D721Med (cell line): ENCODE measurements at regions not wholly inside any gene's neighbourhood (a gene's known extent, or its start where the extent isn't known, plus 50 kb on each side); places are given as distances from the start of the nearest gene placed in this dataset.

Experiments
- DNase-seq: peaks from one replicate; pipeline ENCODE4 v3.0.0; 2011; ENCODE audit warnings: low spot score; ENCODE audit not compliant: insufficient read length
- FAIRE-seq: peaks from 2 replicates; lab custom pipeline; 2011; peaks lifted over from hg19 to GRCh38; lab: Jason Lieb, UNC
- TF ChIP-seq, protein P1 (sequence below): IDR thresholded peaks from 2 replicates; pipeline ENCODE4 v1.5.1; 2012; ENCODE audit warnings: mild to moderate bottlenecking, control low read depth; ENCODE audit not compliant: insufficient read depth; ENCODE audit errors: missing control alignments

DNA sequence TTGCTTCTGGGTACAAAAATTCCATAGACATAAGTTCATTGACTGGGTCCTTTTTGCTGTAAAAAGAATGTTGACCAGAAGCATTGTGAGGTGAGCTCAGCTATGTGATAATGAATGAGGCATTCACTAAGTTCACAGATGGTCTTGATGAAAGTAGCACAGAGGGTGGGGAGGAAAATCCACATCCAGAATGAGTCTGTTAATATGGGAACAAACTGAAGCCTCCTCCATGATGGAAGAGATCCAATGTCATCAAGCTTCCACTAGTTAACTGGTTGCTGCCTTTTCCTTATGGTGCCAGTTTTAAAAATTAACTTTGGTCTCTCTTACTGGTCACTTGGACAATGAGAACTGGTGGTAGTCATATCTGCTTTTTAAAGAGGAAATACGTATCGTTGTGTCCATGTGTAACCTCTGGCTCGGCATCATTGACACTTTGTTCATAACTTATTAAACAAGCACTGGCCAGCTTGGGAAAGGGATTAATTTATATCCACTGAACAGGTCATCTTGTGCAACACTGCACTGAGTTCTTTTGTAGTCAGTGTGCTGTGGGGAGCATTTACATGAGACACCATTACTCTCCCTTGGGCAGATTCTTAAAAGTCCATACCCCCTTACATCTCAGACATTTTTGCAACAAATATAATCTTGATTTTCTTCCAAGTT is 88.6 kb downstream of the ADAMTS1 start:
- DNase-seq (no peak), FAIRE-seq (no peak)
- TF ChIP-seq, protein P1, sequence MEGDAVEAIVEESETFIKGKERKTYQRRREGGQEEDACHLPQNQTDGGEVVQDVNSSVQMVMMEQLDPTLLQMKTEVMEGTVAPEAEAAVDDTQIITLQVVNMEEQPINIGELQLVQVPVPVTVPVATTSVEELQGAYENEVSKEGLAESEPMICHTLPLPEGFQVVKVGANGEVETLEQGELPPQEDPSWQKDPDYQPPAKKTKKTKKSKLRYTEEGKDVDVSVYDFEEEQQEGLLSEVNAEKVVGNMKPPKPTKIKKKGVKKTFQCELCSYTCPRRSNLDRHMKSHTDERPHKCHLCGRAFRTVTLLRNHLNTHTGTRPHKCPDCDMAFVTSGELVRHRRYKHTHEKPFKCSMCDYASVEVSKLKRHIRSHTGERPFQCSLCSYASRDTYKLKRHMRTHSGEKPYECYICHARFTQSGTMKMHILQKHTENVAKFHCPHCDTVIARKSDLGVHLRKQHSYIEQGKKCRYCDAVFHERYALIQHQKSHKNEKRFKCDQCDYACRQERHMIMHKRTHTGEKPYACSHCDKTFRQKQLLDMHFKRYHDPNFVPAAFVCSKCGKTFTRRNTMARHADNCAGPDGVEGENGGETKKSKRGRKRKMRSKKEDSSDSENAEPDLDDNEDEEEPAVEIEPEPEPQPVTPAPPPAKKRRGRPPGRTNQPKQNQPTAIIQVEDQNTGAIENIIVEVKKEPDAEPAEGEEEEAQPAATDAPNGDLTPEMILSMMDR = no peak

DNA sequence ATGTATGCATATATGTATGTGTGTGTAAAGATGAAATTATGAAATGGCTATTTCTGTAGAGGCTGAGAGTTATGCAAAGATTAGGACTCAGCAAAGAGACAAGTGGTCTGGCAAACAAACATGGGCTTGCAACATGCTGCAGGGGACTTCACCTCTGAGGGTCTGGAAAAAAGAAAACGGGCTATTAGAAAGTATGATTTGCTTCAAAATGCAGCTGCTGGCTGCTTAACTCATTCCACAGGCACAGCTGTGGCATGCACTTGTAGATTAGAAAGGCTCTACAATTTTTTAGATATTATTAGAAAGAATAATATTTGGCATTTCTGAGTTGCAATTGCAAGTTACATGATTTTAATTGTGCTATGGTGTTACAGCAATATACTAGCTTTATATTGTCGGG is 90.4 kb downstream of the ADAMTS1 start:
- TF ChIP-seq, protein P1 = no peak
- no peak for FAIRE-seq

DNA sequence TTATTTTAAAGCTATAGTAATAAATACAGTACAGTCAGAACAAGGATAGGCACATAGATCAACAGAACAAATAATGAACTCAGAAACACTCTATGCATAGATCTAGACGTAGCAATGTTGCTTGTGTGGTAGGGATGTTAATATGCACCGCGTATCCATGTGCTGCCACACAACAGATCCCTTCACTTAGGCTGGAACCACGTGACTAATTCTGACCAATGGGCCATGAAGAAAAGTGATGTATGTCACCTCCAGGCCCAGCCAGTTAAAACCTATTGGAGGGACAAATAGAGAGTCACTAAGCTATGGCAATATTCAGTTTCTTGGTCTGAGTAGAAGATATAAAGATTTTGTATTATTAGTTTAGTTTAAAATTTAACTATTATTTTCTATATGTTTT is 91.4 kb downstream of the ADAMTS1 start:
- DNase-seq = no peak
- FAIRE-seq = no peak

More for the DNA sequence above, 90.4 kb downstream of the ADAMTS1 start:
- DNase-seq = no peak

DNA sequence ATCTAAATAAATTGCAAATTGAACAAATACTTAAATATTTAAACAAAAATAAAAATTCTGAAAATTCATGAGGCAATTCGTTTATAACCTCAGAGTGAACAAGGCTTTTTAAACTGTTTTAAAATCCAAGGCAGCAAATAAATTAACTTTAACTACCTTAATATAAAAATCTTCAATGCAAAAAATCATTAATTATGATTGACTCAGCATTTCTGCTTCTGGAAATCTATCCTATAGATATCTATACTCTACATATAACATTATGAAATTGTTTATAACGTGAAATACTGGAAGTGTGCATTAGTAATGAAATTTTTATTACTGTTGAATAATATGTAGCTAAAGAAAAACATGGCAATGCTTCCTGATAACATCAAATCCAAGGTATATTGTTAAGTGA is 92.4 kb downstream of the ADAMTS1 start:
- DNase-seq (no peak), FAIRE-seq (no peak)
- TF ChIP-seq, protein P1 = no peak

More for the DNA sequence above, 91.4 kb downstream of the ADAMTS1 start:
- TF ChIP-seq, protein P1 = no peak

DNA sequence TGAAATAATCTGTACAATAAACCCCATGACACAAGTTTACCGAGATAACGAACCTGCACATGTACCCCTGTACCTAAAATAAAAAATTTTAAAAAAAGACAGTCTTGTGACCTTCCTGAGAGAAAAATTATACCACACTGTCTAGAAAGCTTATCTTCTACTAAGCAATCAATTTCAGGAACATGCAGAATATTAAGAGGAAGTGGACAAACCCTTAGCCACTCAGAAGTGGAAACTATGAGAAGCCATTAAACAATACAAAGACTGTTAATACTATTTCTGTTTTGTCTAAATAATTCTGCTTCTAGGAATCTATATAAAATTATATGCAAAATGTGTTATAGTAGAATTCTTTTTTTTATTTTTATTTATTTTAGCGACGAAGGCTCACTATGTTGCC is 93.9 kb downstream of the ADAMTS1 start:
- TF ChIP-seq, protein P1 = no peak
- no peak for DNase-seq
- FAIRE-seq = no peak

DNA sequence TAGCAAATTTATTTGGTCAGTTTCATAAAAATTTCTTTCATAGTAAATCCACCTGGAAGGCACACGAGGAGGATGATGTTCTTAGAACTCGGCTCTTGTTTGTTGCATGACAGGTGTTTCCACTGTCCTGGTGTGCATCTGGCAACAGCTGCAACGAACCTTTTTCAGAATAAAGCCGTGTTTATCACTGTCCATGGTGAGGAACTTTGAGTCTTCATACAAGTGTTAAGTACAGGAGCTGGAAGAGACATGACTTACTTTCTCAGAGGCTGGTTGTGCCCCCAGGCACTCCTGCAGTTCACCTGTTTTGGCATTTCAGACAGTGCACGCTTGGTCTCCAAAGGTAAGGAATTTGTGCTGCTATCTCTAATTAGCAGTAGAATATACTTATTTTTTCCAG is 97.1 kb downstream of the ADAMTS1 start:
- DNase-seq (no peak), FAIRE-seq (no peak)
- TF ChIP-seq, protein P1 = no peak

DNA sequence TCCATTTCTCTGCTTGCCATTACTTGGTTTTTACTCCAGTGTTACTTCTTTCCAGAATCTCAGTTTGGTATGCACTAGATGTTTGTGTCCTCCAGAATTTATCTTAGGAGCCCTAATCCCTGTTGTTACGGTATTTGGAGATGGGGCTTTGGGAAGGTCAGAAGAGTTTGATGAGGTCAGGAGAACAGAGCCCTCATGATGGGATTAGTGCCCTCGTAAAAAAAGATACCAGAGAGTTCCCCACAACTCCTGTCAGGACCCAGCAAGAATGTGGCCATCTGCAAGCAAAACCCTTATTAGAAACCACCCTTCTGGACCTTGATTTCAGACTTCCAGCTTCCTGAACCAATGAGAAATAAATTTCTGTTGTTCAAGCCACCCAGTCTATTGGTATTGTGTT is 98.0 kb downstream of the ADAMTS1 start:
- FAIRE-seq (no peak), DNase-seq (no peak)
- TF ChIP-seq, protein P1 = no peak
